ENCODE measurements at regions not wholly inside any gene's neighbourhood (a gene's known extent, or its start where the extent isn't known, plus 50 kb on each side); places are given as distances from the start of the nearest gene placed in this dataset.

GRCh38 chrX:4243759-4244158 is 530.3 kb upstream of the PRKX start:
- H3K27me3 Mint-ChIP-seq (ENCODE audit: low read depth), result no peaks in the 10 kb centered on the region
- H3K27ac Mint-ChIP-seq, result no peak overlapping the region
- H3K4me3 Mint-ChIP-seq (ENCODE audit: low read depth), result no peak overlapping the region

GRCh38 chrX:4240541-4241194 is 527.2 kb upstream of the PRKX start:
- H3K27me3 Mint-ChIP-seq (ENCODE audit: low read depth), result no peaks in the 10 kb centered on the region
- H3K9me3 Mint-ChIP-seq, result peaks cover 3% of the 10 kb centered on the region
- no peak for DNase-seq (ENCODE audit: low spot score)
- no peaks in the 10 kb centered on the region for H3K4me1 Mint-ChIP-seq (ENCODE audit: low read depth)
- no peaks in the 10 kb centered on the region for H3K36me3 Mint-ChIP-seq (ENCODE audit: low read depth)
- H3K27ac Mint-ChIP-seq, result no peak overlapping the region
- H3K4me3 Mint-ChIP-seq (ENCODE audit: low read depth), result no peak overlapping the region
- intact Hi-C loops (cut with micrococcal nuclease), result no loop called here

More at GRCh38 chrX:4243759-4244158, 530.3 kb upstream of the PRKX start:
- no peaks in the 10 kb centered on the region for H3K4me1 Mint-ChIP-seq (ENCODE audit: low read depth)
- H3K9me3 Mint-ChIP-seq, result peaks cover 13% of the 10 kb centered on the region
- no peaks in the 10 kb centered on the region for H3K36me3 Mint-ChIP-seq (ENCODE audit: low read depth)
- DNase-seq (ENCODE audit: low spot score), result no peak
- intact Hi-C loops (cut with micrococcal nuclease), result no loop called here

- intact Hi-C loops (cut with micrococcal nuclease), result no loop called here
- Mint-ChIP-seq H3K36me3 (ENCODE audit: low read depth) (no peaks in the 10 kb centered on the region), H3K4me1 (ENCODE audit: low read depth) (no peaks in the 10 kb centered on the region), H3K27ac (no peak overlapping the region), H3K9me3 (peaks cover 3% of the 10 kb centered on the region), H3K4me3 (ENCODE audit: low read depth) (no peak overlapping the region), H3K27me3 (ENCODE audit: low read depth) (no peaks in the 10 kb centered on the region)
- no peak for DNase-seq (ENCODE audit: low spot score)
These were observed 526.4 kb upstream of the PRKX start for GRCh38 chrX:4239650-4240540.

- no peak overlapping the region for H3K4me3 Mint-ChIP-seq (ENCODE audit: low read depth)
- intact Hi-C loops (cut with micrococcal nuclease), result no loop called here
- no peaks in the 10 kb centered on the region for H3K27me3 Mint-ChIP-seq (ENCODE audit: low read depth)
- no peaks in the 10 kb centered on the region for H3K36me3 Mint-ChIP-seq (ENCODE audit: low read depth)
- H3K4me1 Mint-ChIP-seq (ENCODE audit: low read depth), result no peaks in the 10 kb centered on the region
- no peak for DNase-seq (ENCODE audit: low spot score)
- peaks cover 3% of the 10 kb centered on the region for H3K9me3 Mint-ChIP-seq
- no peak overlapping the region for H3K27ac Mint-ChIP-seq
These were observed 525.5 kb upstream of the PRKX start for GRCh38 chrX:4238916-4239315.

GRCh38 chrX:4225086-4225485 is 511.6 kb upstream of the PRKX start:
- DNase-seq (ENCODE audit: low spot score), result no peak
- intact Hi-C loops (cut with micrococcal nuclease), result no loop called here
- no peaks in the 10 kb centered on the region for H3K36me3 Mint-ChIP-seq (ENCODE audit: low read depth)
- peaks cover 11% of the 10 kb centered on the region for H3K9me3 Mint-ChIP-seq
- no peaks in the 10 kb centered on the region for H3K27me3 Mint-ChIP-seq (ENCODE audit: low read depth)
- no peak overlapping the region for H3K4me3 Mint-ChIP-seq (ENCODE audit: low read depth)
- no peaks in the 10 kb centered on the region for H3K4me1 Mint-ChIP-seq (ENCODE audit: low read depth)
- no peak overlapping the region for H3K27ac Mint-ChIP-seq

- Mint-ChIP-seq H3K36me3 (ENCODE audit: low read depth) (no peaks in the 10 kb centered on the region), H3K27ac (no peak overlapping the region), H3K9me3 (peaks cover 11% of the 10 kb centered on the region), H3K27me3 (ENCODE audit: low read depth) (no peaks in the 10 kb centered on the region), H3K4me1 (ENCODE audit: low read depth) (no peaks in the 10 kb centered on the region), H3K4me3 (ENCODE audit: low read depth) (no peak overlapping the region)
- no peak for DNase-seq (ENCODE audit: low spot score)
- intact Hi-C loops (cut with micrococcal nuclease), result no loop called here
These were observed 493.5 kb upstream of the PRKX start for GRCh38 chrX:4206941-4207340.

- Mint-ChIP-seq H3K27me3 (ENCODE audit: low read depth) (no peaks in the 10 kb centered on the region), H3K27ac (no peak overlapping the region), H3K4me1 (ENCODE audit: low read depth) (no peaks in the 10 kb centered on the region), H3K4me3 (ENCODE audit: low read depth) (no peak overlapping the region), H3K36me3 (ENCODE audit: low read depth) (no peaks in the 10 kb centered on the region), H3K9me3 (peaks cover 13% of the 10 kb centered on the region)
- no peak for DNase-seq (ENCODE audit: low spot score)
- intact Hi-C loops (cut with micrococcal nuclease), result no loop called here
These were observed 484.5 kb upstream of the PRKX start for GRCh38 chrX:4197971-4198370.

- Mint-ChIP-seq H3K4me1 (ENCODE audit: low read depth) (no peaks in the 10 kb centered on the region), H3K27me3 (ENCODE audit: low read depth) (no peaks in the 10 kb centered on the region), H3K4me3 (ENCODE audit: low read depth) (no peak overlapping the region), H3K9me3 (peaks cover 9% of the 10 kb centered on the region), H3K27ac (no peak overlapping the region), H3K36me3 (ENCODE audit: low read depth) (no peaks in the 10 kb centered on the region)
- intact Hi-C loops (cut with micrococcal nuclease), result no loop called here
- DNase-seq (ENCODE audit: low spot score), result no peak
These were observed 480.2 kb upstream of the PRKX start for GRCh38 chrX:4193500-4194155.

GRCh38 chrX:4186331-4186730 is 472.9 kb upstream of the PRKX start:
- no peak for DNase-seq (ENCODE audit: low spot score)
- intact Hi-C loops (cut with micrococcal nuclease), result no loop called here
- H3K4me3 Mint-ChIP-seq (ENCODE audit: low read depth), result no peak overlapping the region
- no peaks in the 10 kb centered on the region for H3K36me3 Mint-ChIP-seq (ENCODE audit: low read depth)
- H3K9me3 Mint-ChIP-seq, result peaks cover 11% of the 10 kb centered on the region
- no peak overlapping the region for H3K27ac Mint-ChIP-seq
- H3K4me1 Mint-ChIP-seq (ENCODE audit: low read depth), result no peaks in the 10 kb centered on the region
- H3K27me3 Mint-ChIP-seq (ENCODE audit: low read depth), result no peaks in the 10 kb centered on the region

- no peak overlapping the region for H3K27ac Mint-ChIP-seq
- intact Hi-C loops (cut with micrococcal nuclease), result no loop called here
- H3K4me1 Mint-ChIP-seq (ENCODE audit: low read depth), result no peaks in the 10 kb centered on the region
- H3K27me3 Mint-ChIP-seq (ENCODE audit: low read depth), result no peaks in the 10 kb centered on the region
- no peaks in the 10 kb centered on the region for H3K36me3 Mint-ChIP-seq (ENCODE audit: low read depth)
- H3K4me3 Mint-ChIP-seq (ENCODE audit: low read depth), result no peak overlapping the region
- DNase-seq (ENCODE audit: low spot score), result no peak
- H3K9me3 Mint-ChIP-seq, result peaks cover 11% of the 10 kb centered on the region
These were observed 471.6 kb upstream of the PRKX start for GRCh38 chrX:4185086-4185485.

GRCh38 chrX:4182408-4182806 is 469.0 kb upstream of the PRKX start:
- Mint-ChIP-seq H3K27me3 (ENCODE audit: low read depth) (no peaks in the 10 kb centered on the region), H3K9me3 (peaks cover 5% of the 10 kb centered on the region), H3K4me3 (ENCODE audit: low read depth) (no peak overlapping the region), H3K27ac (no peak overlapping the region), H3K36me3 (ENCODE audit: low read depth) (no peaks in the 10 kb centered on the region), H3K4me1 (ENCODE audit: low read depth) (no peaks in the 10 kb centered on the region)
- intact Hi-C loops (cut with micrococcal nuclease), result no loop called here
- no peak for DNase-seq (ENCODE audit: low spot score)

- intact Hi-C loops (cut with micrococcal nuclease), result no loop called here
- Mint-ChIP-seq H3K36me3 (ENCODE audit: low read depth) (no peaks in the 10 kb centered on the region), H3K4me3 (ENCODE audit: low read depth) (no peak overlapping the region), H3K27me3 (ENCODE audit: low read depth) (no peaks in the 10 kb centered on the region), H3K9me3 (peaks cover 5% of the 10 kb centered on the region), H3K4me1 (ENCODE audit: low read depth) (no peaks in the 10 kb centered on the region), H3K27ac (no peak overlapping the region)
- DNase-seq (ENCODE audit: low spot score), result no peak
These were observed 468.4 kb upstream of the PRKX start for GRCh38 chrX:4181782-4182407.

- Mint-ChIP-seq H3K4me3 (ENCODE audit: low read depth) (no peak overlapping the region), H3K4me1 (ENCODE audit: low read depth) (no peaks in the 10 kb centered on the region), H3K36me3 (ENCODE audit: low read depth) (no peaks in the 10 kb centered on the region), H3K27me3 (ENCODE audit: low read depth) (no peaks in the 10 kb centered on the region), H3K9me3 (peaks cover 16% of the 10 kb centered on the region), H3K27ac (no peak overlapping the region)
- no peak for DNase-seq (ENCODE audit: low spot score)
- intact Hi-C loops (cut with micrococcal nuclease), result no loop called here
These were observed 465.6 kb upstream of the PRKX start for GRCh38 chrX:4179031-4179430.
